ENCODE measurements at regions not wholly inside any gene's neighbourhood (a gene's known extent, or its start where the extent isn't known, plus 50 kb on each side); places are given as distances from the start of the nearest gene placed in this dataset.
"Not testable (repeated sequence)": the region's sequence is repeated elsewhere in the genome, so short reads cannot be mapped to it uniquely, and the experiment has no call there.

DNA sequence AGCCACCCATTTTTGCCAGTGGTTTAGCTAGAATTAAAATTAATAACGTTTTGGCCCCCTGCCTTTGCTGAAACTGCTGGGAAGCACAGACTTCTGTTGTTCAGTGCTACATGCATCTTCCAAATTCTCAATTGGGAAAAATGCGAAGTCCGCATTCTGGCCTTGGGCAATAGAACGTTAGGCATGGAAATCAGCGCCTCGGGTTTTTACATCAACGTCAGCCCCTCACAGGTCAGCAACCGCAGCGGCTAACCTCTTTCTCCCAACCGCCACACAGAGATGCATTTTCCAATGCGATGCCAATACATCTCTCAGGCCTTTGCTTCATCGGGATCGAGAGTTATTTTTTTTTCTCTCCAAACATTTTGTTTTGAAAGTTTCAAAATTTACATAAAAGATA, 339.1 kb downstream of the DCHS2 start:
- no TSS peak for BruUV-seq (replicated peaks)
- Histone ChIP-seq H3K4me1 (ENCODE audit: insufficient read depth, low read length, poor library complexity, severe bottlenecking) (no peaks in the 10 kb centered on the region), H3K9me3 (ENCODE audit: low read depth, low read length, poor library complexity, severe bottlenecking) (no peaks in the 10 kb centered on the region), H3K4me3 (ENCODE audit: low read depth, low read length, poor library complexity, severe bottlenecking) (no peak overlapping the region), H3K36me3 (ENCODE audit: insufficient read depth, low read length, poor library complexity, severe bottlenecking) (no peaks in the 10 kb centered on the region), H3K27me3 (replicated peaks; ENCODE audit: insufficient read depth, low read depth, low read length, poor library complexity) (no peaks in the 10 kb centered on the region), H3K27ac (ENCODE audit: low read depth, low read length, poor library complexity, severe bottlenecking) (no peak overlapping the region)
- ChIA-PET CTCF (no interaction called here), POLR2A (ENCODE audit: low non-redundant PET) (no interaction called here)
- DNase-seq (ENCODE audit: low spot score) = no peak
- TF ChIP-seq, protein P1, sequence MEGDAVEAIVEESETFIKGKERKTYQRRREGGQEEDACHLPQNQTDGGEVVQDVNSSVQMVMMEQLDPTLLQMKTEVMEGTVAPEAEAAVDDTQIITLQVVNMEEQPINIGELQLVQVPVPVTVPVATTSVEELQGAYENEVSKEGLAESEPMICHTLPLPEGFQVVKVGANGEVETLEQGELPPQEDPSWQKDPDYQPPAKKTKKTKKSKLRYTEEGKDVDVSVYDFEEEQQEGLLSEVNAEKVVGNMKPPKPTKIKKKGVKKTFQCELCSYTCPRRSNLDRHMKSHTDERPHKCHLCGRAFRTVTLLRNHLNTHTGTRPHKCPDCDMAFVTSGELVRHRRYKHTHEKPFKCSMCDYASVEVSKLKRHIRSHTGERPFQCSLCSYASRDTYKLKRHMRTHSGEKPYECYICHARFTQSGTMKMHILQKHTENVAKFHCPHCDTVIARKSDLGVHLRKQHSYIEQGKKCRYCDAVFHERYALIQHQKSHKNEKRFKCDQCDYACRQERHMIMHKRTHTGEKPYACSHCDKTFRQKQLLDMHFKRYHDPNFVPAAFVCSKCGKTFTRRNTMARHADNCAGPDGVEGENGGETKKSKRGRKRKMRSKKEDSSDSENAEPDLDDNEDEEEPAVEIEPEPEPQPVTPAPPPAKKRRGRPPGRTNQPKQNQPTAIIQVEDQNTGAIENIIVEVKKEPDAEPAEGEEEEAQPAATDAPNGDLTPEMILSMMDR (conservative IDR thresholded peaks at IDR 0.05; ENCODE audit: low read depth, low read length) = no peak
- no peak for TF ChIP-seq EZH2 (IDR thresholded peaks at IDR 0.05; ENCODE audit: borderline replicate concordance, low read depth, low read length, poor library complexity, severe bottlenecking)
- intact Hi-C loops (cut with micrococcal nuclease; ENCODE audit: unreplicated experiment) = no loop called here

DNA sequence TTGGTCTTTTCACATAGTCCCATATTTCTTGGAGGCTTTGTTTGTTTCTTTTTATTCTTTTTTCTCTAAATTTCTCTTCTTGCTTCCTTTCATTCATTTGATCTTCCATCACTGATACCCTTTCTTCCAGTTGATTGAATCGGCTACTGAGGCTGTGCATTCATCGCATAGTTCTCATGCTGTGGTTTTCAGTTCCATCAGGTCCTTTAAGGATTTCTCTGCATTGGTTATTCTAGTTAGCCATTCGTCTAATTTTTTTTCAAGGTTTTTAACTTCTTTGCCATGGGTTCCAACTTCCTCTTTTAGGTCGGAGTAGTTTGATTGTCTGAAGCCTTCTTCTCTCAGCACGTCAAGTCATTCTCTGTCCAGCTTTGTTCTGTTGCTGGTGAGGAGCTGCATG, 342.4 kb downstream of the DCHS2 start:
- BruUV-seq (replicated peaks); H3K4me3 ChIP-seq (ENCODE audit: low read depth, low read length, poor library complexity, severe bottlenecking); H3K27me3 ChIP-seq (replicated peaks; ENCODE audit: insufficient read depth, low read depth, low read length, poor library complexity); H3K4me1 ChIP-seq (ENCODE audit: insufficient read depth, low read length, poor library complexity, severe bottlenecking); POLR2A ChIA-PET (ENCODE audit: low non-redundant PET); DNase-seq (ENCODE audit: low spot score); CTCF ChIA-PET; H3K27ac ChIP-seq (ENCODE audit: low read depth, low read length, poor library complexity, severe bottlenecking); H3K36me3 ChIP-seq (ENCODE audit: insufficient read depth, low read length, poor library complexity, severe bottlenecking); H3K9me3 ChIP-seq (ENCODE audit: low read depth, low read length, poor library complexity, severe bottlenecking); intact Hi-C loops (cut with micrococcal nuclease; ENCODE audit: unreplicated experiment): not testable (repeated sequence)

DNA sequence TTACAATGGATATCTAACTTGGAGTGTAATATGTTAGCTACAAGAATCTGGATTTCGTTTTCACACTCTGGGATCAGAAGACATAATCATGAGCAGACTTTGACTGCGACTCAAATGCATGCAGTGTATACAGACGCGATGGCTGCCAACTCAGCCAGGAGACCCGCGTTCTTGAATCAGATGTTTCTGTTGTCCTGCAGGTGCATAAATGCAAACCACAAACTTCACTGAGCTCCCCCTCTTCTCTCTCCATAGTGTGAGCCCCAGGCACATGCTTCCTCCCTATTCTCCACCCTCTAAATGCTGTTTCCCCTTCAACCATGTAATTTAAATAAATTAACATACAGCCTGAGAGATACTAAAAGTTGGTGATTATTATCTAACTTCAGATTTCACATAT, 347.9 kb downstream of the DCHS2 start:
- H3K27me3 ChIP-seq (replicated peaks; ENCODE audit: insufficient read depth, low read depth, low read length, poor library complexity) = no peaks in the 10 kb centered on the region
- H3K27ac ChIP-seq (ENCODE audit: low read depth, low read length, poor library complexity, severe bottlenecking) = no peak overlapping the region
- DNase-seq (ENCODE audit: low spot score) = no peak
- H3K9me3 ChIP-seq (ENCODE audit: low read depth, low read length, poor library complexity, severe bottlenecking) = no peaks in the 10 kb centered on the region
- ChIA-PET POLR2A (ENCODE audit: low non-redundant PET) (no interaction called here), CTCF (no interaction called here)
- no peaks in the 10 kb centered on the region for H3K4me1 ChIP-seq (ENCODE audit: insufficient read depth, low read length, poor library complexity, severe bottlenecking)
- intact Hi-C loops (cut with micrococcal nuclease; ENCODE audit: unreplicated experiment) = no loop called here
- no TSS peak for BruUV-seq (replicated peaks)
- TF ChIP-seq EZH2 (IDR thresholded peaks at IDR 0.05; ENCODE audit: borderline replicate concordance, low read depth, low read length, poor library complexity, severe bottlenecking) = no peak
- TF ChIP-seq, protein P1 (conservative IDR thresholded peaks at IDR 0.05; ENCODE audit: low read depth, low read length) = no peak
- no peak overlapping the region for H3K4me3 ChIP-seq (ENCODE audit: low read depth, low read length, poor library complexity, severe bottlenecking)
- H3K36me3 ChIP-seq (ENCODE audit: insufficient read depth, low read length, poor library complexity, severe bottlenecking) = no peaks in the 10 kb centered on the region

DNA sequence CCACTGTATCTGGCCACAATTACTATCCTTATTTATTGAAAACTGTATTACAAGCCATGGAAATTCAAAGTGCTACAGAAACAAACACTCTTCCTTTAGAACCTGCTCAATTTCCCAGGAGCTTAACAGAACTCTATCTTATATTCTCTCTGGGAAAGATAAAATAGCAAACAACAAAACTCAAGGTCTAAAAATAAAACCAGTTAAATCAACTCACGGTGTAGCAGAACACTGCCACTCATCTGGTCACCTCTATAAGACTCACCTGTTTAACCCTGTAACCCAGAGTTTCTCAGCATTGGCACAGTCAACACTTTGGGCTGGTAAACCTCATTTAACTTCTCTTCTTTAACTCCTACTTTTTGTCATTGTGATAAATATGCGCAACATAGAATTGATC, 348.9 kb downstream of the DCHS2 start:
- Histone ChIP-seq H3K27me3 (replicated peaks; ENCODE audit: insufficient read depth, low read depth, low read length, poor library complexity) (no peaks in the 10 kb centered on the region), H3K36me3 (ENCODE audit: insufficient read depth, low read length, poor library complexity, severe bottlenecking) (no peaks in the 10 kb centered on the region), H3K27ac (ENCODE audit: low read depth, low read length, poor library complexity, severe bottlenecking) (no peak overlapping the region), H3K4me1 (ENCODE audit: insufficient read depth, low read length, poor library complexity, severe bottlenecking) (no peaks in the 10 kb centered on the region), H3K4me3 (ENCODE audit: low read depth, low read length, poor library complexity, severe bottlenecking) (no peak overlapping the region), H3K9me3 (ENCODE audit: low read depth, low read length, poor library complexity, severe bottlenecking) (no peaks in the 10 kb centered on the region)
- TF ChIP-seq, protein P1 (conservative IDR thresholded peaks at IDR 0.05; ENCODE audit: low read depth, low read length) = no peak
- TF ChIP-seq EZH2 (IDR thresholded peaks at IDR 0.05; ENCODE audit: borderline replicate concordance, low read depth, low read length, poor library complexity, severe bottlenecking) = no peak
- intact Hi-C loops (cut with micrococcal nuclease; ENCODE audit: unreplicated experiment) = no loop called here
- ChIA-PET POLR2A (ENCODE audit: low non-redundant PET) (no interaction called here), CTCF (no interaction called here)
- no peak for DNase-seq (ENCODE audit: low spot score)
- BruUV-seq (replicated peaks) = no TSS peak
